ENCODE measurements at regions not wholly inside any gene's neighbourhood (a gene's known extent, or its start where the extent isn't known, plus 50 kb on each side); places are given as distances from the start of the nearest gene placed in this dataset.
"Not testable (repeated sequence)": the region's sequence is repeated elsewhere in the genome, so short reads cannot be mapped to it uniquely, and the experiment has no call there.

DNA sequence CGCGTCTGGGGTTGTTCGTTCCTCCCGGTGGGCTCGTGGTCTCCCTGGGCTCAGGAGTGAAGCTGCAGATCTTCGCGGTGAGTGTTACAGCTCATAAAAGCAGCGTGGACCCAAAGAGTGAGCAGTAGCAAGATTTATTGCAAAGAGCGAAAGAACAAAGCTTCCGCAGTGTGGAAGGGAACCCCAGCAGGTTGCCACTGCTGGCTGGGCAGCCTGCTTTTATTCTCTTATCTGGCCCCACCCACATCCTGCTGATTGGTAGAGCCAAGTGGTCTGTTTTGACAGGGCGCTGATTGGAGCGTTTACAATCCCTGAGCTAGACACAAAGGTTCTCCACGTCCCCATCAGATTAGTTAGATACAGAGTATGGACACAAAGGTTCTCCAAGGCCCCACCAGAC lies 1909.2 kb downstream of the ARAP2 start:
- not testable (repeated sequence) for TF ChIP-seq EZH2phosphoT487 (IDR thresholded peaks at IDR 0.05; ENCODE audit: insufficient read depth, low read depth); EZH2 (IDR thresholded peaks at IDR 0.05; ENCODE audit: insufficient read depth, poor library complexity, severe bottlenecking)
